Astrocyte of the spinal cord (primary cell): ENCODE measurements at regions not wholly inside any gene's neighbourhood (a gene's known extent, or its start where the extent isn't known, plus 50 kb on each side); places are given as distances from the start of the nearest gene placed in this dataset.

Experiments
- DNase-seq: peaks from one replicate; pipeline ENCODE4 v3.0.0; 2011; ENCODE audit warnings: low read depth, low spot score
- H3K4me3 ChIP-seq: 2 replicates; pipeline ENCODE4 v1.5.1; 2011; ENCODE audit warnings: low read depth, mild to moderate bottlenecking, low read length, moderate library complexity
- in situ Hi-C: cut with HindIII; loops from 2 replicates; pipeline ENCODE4 v1.10.0; 2017; ENCODE audit warnings: low sequenced_read_pairs
- TF ChIP-seq, protein P1 (sequence below): IDR thresholded peaks from 2 replicates; pipeline ENCODE4 v1.5.1; 2012; ENCODE audit warnings: low read depth, mild to moderate bottlenecking, low read length, inconsistent platforms

DNA sequence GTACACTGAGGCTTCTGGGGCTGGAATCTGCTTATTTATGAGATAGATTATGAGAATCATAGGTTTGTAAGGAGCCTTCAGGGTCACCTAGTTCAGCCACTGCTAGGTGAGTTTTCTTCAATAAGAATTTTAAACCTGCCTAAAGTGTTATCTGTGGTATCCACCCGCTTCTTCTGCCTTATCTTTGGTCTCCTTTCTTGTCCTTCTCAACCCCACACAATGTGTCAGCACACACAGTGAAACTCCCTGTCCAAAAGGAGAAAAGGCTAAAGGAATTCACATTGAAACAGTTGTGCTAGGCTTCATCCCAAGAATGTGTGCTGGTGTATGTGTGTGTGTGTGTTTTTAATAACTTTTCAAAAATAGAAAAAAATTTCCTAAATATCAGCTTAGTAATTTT lies 259.3 kb upstream of the BTG1 start:
- TF ChIP-seq, protein P1, sequence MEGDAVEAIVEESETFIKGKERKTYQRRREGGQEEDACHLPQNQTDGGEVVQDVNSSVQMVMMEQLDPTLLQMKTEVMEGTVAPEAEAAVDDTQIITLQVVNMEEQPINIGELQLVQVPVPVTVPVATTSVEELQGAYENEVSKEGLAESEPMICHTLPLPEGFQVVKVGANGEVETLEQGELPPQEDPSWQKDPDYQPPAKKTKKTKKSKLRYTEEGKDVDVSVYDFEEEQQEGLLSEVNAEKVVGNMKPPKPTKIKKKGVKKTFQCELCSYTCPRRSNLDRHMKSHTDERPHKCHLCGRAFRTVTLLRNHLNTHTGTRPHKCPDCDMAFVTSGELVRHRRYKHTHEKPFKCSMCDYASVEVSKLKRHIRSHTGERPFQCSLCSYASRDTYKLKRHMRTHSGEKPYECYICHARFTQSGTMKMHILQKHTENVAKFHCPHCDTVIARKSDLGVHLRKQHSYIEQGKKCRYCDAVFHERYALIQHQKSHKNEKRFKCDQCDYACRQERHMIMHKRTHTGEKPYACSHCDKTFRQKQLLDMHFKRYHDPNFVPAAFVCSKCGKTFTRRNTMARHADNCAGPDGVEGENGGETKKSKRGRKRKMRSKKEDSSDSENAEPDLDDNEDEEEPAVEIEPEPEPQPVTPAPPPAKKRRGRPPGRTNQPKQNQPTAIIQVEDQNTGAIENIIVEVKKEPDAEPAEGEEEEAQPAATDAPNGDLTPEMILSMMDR = no peak
- no peak for DNase-seq
- in situ Hi-C loops = no loop called here
- no peak overlapping the region for H3K4me3 ChIP-seq

DNA sequence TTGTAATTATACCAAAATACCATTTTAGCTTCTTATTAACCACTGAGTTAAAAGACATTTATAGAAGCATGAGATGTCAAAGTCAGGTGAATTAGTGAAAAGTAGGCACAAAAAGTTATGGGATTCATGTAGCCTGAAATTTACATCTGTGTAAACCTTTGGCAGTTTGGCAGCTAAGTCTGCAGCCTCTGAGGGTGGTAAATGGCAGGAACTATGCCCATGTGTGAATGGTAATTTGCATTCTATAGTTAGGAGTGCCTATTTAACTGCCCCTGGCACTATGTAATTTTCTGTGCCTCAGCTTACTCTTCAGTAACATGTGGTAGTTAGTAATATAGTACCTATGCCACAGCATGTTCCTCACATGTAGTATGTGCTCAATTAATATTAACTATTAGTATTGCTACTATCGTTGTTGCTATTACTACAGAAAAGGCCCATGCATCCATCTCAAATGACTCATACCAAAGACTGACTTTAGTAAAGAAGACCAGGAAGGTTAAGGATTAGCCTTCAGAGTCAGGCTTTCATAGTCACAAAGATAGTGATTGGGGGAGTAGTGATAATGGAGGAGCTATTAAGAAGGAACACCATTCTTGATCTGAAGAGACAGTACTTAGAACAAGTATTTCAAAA lies 258.7 kb upstream of the BTG1 start:
- TF ChIP-seq, protein P1 = no peak
- in situ Hi-C loops = no loop called here
- DNase-seq = no peak

DNA sequence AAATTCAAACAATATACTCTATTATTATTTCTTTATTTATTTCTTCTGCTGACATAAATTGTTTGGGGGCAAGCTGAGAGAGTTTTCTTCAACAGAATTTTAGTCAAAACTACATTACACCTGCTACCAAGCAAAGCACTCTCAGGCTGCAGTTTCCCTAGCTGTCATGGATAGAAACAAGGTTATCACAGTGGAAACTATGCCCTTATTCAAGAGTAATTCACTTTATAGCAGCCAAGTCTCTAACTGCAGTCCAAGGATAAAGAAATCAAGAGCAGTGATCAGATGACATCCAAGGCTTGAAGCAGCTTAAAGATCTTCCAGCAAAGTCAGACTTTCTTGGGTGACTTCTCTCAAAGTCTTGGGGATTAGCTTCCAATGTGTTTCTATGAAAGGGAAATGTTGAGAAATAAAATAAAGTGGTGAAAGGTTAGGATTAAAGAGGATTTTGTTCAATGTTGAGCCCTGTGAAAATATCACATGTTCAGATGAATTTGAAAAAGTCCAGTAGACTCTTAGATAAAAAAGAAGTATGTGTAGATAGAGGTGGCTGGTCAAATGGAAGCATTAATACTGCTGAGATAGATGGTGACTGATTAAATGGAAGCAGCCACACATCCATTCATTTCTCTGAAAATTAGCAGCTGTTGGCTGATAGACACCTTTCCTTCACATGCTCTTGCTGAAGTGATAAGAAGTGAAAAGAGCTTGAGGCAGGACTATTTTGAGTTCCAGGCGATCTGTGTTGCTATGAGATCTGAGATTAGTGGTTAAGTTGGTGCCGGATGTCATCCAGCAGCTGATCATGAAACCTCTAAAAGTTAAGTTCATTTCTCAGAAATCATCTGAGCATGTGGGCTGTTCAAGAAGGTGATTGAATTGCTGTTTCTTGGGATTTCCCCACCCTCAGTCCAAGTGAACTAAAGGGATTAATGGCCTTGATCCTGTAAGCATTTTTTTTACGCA lies 257.8 kb upstream of the BTG1 start:
- TF ChIP-seq, protein P1 = no peak
- in situ Hi-C loops = no loop called here
- no peak overlapping the region for H3K4me3 ChIP-seq
- DNase-seq = no peak

More for the DNA sequence above, 258.7 kb upstream of the BTG1 start:
- H3K4me3 ChIP-seq = no peak overlapping the region

DNA sequence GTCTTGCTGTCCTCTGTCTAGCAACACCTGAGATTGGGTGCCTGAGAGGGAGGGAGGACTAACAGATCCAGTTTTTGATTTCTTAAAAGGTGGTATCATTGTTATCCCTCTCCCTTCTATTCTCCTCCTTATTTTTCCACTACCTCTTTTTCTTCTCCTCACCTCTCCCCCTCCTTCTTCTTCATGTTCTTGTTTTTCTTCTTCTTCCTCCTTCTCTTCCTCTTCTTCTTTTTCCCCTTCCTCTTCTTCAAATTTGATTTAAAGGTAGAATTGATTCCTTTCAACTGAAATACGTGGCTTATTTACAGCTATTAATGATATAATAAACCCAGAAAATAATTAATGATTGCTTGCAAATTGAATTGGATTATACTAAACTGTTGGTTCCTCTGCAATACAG lies 256.8 kb upstream of the BTG1 start:
- TF ChIP-seq, protein P1 = no peak
- no peak for DNase-seq
- in situ Hi-C loops = no loop called here
- no peak overlapping the region for H3K4me3 ChIP-seq

DNA sequence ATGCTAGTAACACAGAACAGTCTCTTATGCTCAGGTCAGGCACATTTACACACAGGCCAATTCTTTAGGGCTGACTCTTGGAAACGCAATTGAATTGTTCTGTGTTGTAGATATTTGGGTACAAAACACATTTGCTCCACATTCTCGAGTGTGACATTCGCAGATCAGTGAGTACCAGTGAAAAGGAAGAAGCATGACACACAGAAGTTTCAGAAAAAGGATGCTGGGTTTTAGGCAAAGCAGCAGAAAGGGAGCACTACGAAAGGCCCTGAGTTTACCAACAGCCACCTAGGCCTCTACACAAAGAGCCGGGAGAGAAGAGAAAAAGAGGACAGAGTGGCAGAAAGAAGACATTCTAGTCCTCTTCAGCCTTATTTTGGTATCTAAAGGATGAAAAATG lies 254.4 kb upstream of the BTG1 start:
- no peak overlapping the region for H3K4me3 ChIP-seq
- TF ChIP-seq, protein P1 = no peak
- no peak for DNase-seq
- in situ Hi-C loops = no loop called here

DNA sequence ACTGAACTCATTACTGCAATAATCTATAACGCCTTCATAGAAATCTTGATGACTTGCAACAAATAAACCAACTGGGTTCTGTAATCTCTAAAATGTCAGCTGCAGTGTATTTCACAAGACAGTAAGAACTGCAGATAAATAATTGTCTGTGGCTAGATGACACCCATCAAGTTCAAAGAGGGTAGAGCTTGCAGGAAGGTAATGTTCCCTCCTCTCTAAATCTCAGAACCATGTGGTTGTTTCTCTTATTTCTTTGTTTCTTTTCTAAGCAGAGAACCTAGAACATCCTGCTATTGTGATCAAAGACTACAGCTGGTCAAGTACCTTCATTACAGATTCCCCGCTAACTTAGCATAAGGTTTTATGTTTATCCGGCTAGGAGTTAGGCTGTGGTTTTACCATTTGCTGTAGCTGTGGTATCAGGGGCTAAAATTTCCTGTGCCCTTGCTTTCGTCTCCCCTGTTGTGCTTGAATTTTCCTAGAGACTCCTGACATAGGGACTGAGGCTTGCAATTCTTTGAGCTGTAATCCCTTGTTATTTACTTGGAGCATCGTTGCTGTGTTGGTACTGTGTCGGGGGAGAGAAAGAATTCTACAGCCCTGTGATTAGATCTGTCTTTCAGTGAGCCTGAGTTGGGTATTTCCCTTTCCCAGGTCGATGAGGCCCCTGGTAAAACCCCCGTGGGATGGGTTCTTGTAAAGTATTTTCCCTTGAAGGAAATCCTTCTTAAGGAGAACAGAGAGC lies 253.1 kb upstream of the BTG1 start:
- in situ Hi-C loops = no loop called here
- TF ChIP-seq, protein P1 = no peak
- H3K4me3 ChIP-seq = no peak overlapping the region
- no peak for DNase-seq
